ENCODE measurements at regions not wholly inside any gene's neighbourhood (a gene's known extent, or its start where the extent isn't known, plus 50 kb on each side); places are given as distances from the start of the nearest gene placed in this dataset.

GRCh38 chr4:140316799-140317198, 56.6 kb upstream of the SCOC start:
- no peak for DNase-seq (ENCODE audit: low read depth)
- TF ChIP-seq, protein P1, sequence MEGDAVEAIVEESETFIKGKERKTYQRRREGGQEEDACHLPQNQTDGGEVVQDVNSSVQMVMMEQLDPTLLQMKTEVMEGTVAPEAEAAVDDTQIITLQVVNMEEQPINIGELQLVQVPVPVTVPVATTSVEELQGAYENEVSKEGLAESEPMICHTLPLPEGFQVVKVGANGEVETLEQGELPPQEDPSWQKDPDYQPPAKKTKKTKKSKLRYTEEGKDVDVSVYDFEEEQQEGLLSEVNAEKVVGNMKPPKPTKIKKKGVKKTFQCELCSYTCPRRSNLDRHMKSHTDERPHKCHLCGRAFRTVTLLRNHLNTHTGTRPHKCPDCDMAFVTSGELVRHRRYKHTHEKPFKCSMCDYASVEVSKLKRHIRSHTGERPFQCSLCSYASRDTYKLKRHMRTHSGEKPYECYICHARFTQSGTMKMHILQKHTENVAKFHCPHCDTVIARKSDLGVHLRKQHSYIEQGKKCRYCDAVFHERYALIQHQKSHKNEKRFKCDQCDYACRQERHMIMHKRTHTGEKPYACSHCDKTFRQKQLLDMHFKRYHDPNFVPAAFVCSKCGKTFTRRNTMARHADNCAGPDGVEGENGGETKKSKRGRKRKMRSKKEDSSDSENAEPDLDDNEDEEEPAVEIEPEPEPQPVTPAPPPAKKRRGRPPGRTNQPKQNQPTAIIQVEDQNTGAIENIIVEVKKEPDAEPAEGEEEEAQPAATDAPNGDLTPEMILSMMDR (IDR thresholded peaks at IDR 0.05; ENCODE audit: control insufficient read depth, extremely low read depth, insufficient read depth), result no peak
- H3K4me3 ChIP-seq (ENCODE audit: low read depth, low read length), result no peak overlapping the region

- H3K4me3 ChIP-seq (ENCODE audit: low read depth, low read length), result no peak overlapping the region
- TF ChIP-seq, protein P1 (IDR thresholded peaks at IDR 0.05; ENCODE audit: control insufficient read depth, extremely low read depth, insufficient read depth), result no peak
- DNase-seq (ENCODE audit: low read depth), result no peak
Observed at GRCh38 chr4:140315970-140316369, 57.5 kb upstream of the SCOC start.

DNA sequence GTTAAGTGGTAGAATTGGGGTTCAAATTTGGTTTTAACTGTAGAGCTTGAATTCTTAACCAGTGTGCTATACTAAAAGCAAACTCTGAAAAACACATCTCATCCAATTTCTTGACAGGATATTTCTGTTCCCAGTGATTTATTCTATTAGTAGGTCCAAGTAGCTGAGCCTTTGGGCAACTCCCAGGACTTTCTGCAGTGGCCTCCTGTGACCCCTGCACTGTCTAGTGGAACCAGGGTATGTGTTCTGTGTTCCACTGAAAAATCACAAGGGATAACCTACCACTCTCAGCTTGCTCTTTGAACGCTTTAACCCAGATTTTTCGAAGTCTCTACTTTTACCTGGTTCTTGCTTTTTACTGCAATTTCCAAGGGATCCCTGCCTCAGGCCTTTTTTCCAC, 58.0 kb upstream of the SCOC start:
- TF ChIP-seq, protein P1 (IDR thresholded peaks at IDR 0.05; ENCODE audit: control insufficient read depth, extremely low read depth, insufficient read depth), result no peak
- DNase-seq (ENCODE audit: low read depth), result no peak
- no peak overlapping the region for H3K4me3 ChIP-seq (ENCODE audit: low read depth, low read length)

DNA sequence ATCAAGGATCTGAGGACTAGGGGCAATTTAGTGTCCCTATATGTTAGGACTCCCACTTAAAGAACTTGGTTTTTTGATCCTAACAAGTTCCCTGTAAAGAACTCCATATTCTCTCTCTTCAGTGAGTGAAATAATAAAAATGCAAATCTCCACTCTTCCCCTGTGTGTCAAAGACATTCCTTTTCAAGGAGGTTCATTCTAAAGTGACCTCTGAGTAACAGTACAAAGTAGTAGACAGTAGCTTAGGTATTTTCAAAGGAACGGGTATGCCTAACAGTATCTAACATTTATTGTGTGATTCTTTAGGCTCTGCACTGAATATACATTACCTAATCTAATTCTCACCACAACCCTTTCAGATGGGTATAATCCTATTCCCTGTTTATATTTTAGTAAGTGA, 58.4 kb upstream of the SCOC start:
- no peak overlapping the region for H3K4me3 ChIP-seq (ENCODE audit: low read depth, low read length)
- no peak for DNase-seq (ENCODE audit: low read depth)
- TF ChIP-seq, protein P1 (IDR thresholded peaks at IDR 0.05; ENCODE audit: control insufficient read depth, extremely low read depth, insufficient read depth), result no peak

DNA sequence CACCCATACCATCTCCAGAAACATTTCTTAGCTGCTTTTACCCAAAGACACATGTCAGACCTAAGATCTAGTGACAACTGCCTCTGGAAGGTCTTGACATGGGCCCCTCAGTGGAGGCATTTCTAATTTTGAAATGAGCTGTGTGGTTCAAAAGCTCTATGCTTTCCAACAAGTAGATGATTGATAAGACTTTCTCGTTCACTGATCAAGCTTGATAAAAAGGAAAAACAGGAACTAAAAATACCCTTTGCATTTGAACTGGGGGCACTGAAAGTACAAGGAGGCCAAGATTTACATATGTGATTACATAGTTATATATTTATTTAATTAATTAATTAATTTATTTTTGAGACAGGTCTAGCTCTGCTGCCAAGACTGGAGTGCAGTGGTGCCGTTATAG, 61.3 kb upstream of the SCOC start:
- H3K4me3 ChIP-seq (ENCODE audit: low read depth, low read length), result no peak overlapping the region
- TF ChIP-seq, protein P1 (IDR thresholded peaks at IDR 0.05; ENCODE audit: control insufficient read depth, extremely low read depth, insufficient read depth), result no peak
- no peak for DNase-seq (ENCODE audit: low read depth)

DNA sequence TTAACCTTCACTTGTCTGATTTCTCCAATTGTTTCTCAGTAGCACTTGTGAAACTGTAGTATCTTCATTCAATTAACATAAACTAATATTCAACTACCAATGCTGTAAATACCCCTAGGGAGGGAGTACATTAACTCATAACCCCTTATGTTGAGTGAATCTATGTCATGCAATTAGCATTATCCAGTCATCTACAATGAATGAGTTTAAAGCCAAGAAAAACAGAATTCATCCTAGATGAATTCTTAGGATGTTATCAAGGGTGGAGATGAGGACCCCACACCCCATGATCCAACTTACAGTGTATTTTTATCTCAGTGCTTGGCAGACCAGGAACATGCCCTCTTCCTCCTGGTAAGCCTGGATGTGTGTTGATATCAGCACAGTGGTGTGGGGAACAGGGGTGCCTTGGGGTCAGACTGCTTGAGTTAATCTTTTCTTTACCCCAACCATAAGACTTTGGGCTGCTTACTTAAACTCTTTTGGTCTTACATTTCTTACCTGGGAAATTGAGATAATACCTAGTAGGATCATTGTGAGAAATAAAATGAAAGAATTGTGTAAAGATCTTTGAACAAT, 62.1 kb upstream of the SCOC start:
- H3K4me3 ChIP-seq (ENCODE audit: low read depth, low read length), result no peak overlapping the region
- DNase-seq (ENCODE audit: low read depth), result no peak
- TF ChIP-seq, protein P1 (IDR thresholded peaks at IDR 0.05; ENCODE audit: control insufficient read depth, extremely low read depth, insufficient read depth), result no peak
